ENCODE measurements at regions not wholly inside any gene's neighbourhood (a gene's known extent, or its start where the extent isn't known, plus 50 kb on each side); places are given as distances from the start of the nearest gene placed in this dataset.
"Not testable (repeated sequence)": the region's sequence is repeated elsewhere in the genome, so short reads cannot be mapped to it uniquely, and the experiment has no call there.

GRCh38 chr14:86911486-86911885 is 1081.5 kb downstream of the GALC start:
- Histone ChIP-seq H3K9ac (no peak overlapping the region), H3K4me2 (no peak overlapping the region), H3K27me3 (ENCODE audit: insufficient read depth, low read depth) (no peaks in the 10 kb centered on the region), H3K36me3 (ENCODE audit: insufficient read depth) (no peaks in the 10 kb centered on the region), H3K79me2 (ENCODE audit: insufficient read depth, low read depth) (no peaks in the 10 kb centered on the region), H4K20me1 (ENCODE audit: insufficient read depth) (no peaks in the 10 kb centered on the region), H2AFZ (ENCODE audit: low read depth) (no peak overlapping the region), H3K4me3 (IDR thresholded peaks at IDR 0.05; ENCODE audit: insufficient read depth, low read depth, low read length) (no peak overlapping the region), H3K27ac (no peak overlapping the region), H3K4me1 (ENCODE audit: low read depth, poor library complexity, severe bottlenecking) (no peaks in the 10 kb centered on the region)
- TF ChIP-seq CTCF (conservative IDR thresholded peaks at IDR 0.05; ENCODE audit: low read depth, low read length): no peak

GRCh38 chr14:86905386-86905926 is 1087.5 kb downstream of the GALC start:
- H4K20me1 ChIP-seq (ENCODE audit: insufficient read depth); H3K4me1 ChIP-seq (ENCODE audit: low read depth, poor library complexity, severe bottlenecking); H2AFZ ChIP-seq (ENCODE audit: low read depth); H3K36me3 ChIP-seq (ENCODE audit: insufficient read depth); H3K9ac ChIP-seq; H3K79me2 ChIP-seq (ENCODE audit: insufficient read depth, low read depth); H3K4me3 ChIP-seq (IDR thresholded peaks at IDR 0.05; ENCODE audit: insufficient read depth, low read depth, low read length); H3K4me2 ChIP-seq; H3K27me3 ChIP-seq (ENCODE audit: insufficient read depth, low read depth); H3K27ac ChIP-seq: not testable (repeated sequence)

GRCh38 chr14:86902176-86902950 is 1090.6 kb downstream of the GALC start:
- no peaks in the 10 kb centered on the region for H4K20me1 ChIP-seq (ENCODE audit: insufficient read depth)
- no peak overlapping the region for H2AFZ ChIP-seq (ENCODE audit: low read depth)
- no peaks in the 10 kb centered on the region for H3K27me3 ChIP-seq (ENCODE audit: insufficient read depth, low read depth)
- H3K4me2 ChIP-seq: no peak overlapping the region
- H3K79me2 ChIP-seq (ENCODE audit: insufficient read depth, low read depth): no peaks in the 10 kb centered on the region
- no peak overlapping the region for H3K27ac ChIP-seq
- no peak overlapping the region for H3K9ac ChIP-seq
- no peaks in the 10 kb centered on the region for H3K36me3 ChIP-seq (ENCODE audit: insufficient read depth)
- TF ChIP-seq CTCF (conservative IDR thresholded peaks at IDR 0.05; ENCODE audit: low read depth, low read length): no peak
- H3K4me3 ChIP-seq (IDR thresholded peaks at IDR 0.05; ENCODE audit: insufficient read depth, low read depth, low read length): no peak overlapping the region
- no peaks in the 10 kb centered on the region for H3K4me1 ChIP-seq (ENCODE audit: low read depth, poor library complexity, severe bottlenecking)

- H3K79me2 ChIP-seq (ENCODE audit: insufficient read depth, low read depth): no peaks in the 10 kb centered on the region
- H3K9ac ChIP-seq: no peak overlapping the region
- H3K27ac ChIP-seq: no peak overlapping the region
- H2AFZ ChIP-seq (ENCODE audit: low read depth): no peak overlapping the region
- H4K20me1 ChIP-seq (ENCODE audit: insufficient read depth): no peaks in the 10 kb centered on the region
- no peak for TF ChIP-seq CTCF (conservative IDR thresholded peaks at IDR 0.05; ENCODE audit: low read depth, low read length)
- no peak overlapping the region for H3K4me2 ChIP-seq
- H3K4me3 ChIP-seq (IDR thresholded peaks at IDR 0.05; ENCODE audit: insufficient read depth, low read depth, low read length): no peak overlapping the region
- H3K27me3 ChIP-seq (ENCODE audit: insufficient read depth, low read depth): no peaks in the 10 kb centered on the region
- H3K4me1 ChIP-seq (ENCODE audit: low read depth, poor library complexity, severe bottlenecking): no peaks in the 10 kb centered on the region
- H3K36me3 ChIP-seq (ENCODE audit: insufficient read depth): no peaks in the 10 kb centered on the region
These were observed 1095.1 kb downstream of the GALC start for GRCh38 chr14:86897704-86898513.

All from KMS-11 (cell line).